ENCODE measurements at regions not wholly inside any gene's neighbourhood (a gene's known extent, or its start where the extent isn't known, plus 50 kb on each side); places are given as distances from the start of the nearest gene placed in this dataset.

- no peak for DNase-seq (ENCODE audit: low read depth)
- no peak overlapping the region for H3K4me3 ChIP-seq (ENCODE audit: low read length)
- TF ChIP-seq, protein P1, sequence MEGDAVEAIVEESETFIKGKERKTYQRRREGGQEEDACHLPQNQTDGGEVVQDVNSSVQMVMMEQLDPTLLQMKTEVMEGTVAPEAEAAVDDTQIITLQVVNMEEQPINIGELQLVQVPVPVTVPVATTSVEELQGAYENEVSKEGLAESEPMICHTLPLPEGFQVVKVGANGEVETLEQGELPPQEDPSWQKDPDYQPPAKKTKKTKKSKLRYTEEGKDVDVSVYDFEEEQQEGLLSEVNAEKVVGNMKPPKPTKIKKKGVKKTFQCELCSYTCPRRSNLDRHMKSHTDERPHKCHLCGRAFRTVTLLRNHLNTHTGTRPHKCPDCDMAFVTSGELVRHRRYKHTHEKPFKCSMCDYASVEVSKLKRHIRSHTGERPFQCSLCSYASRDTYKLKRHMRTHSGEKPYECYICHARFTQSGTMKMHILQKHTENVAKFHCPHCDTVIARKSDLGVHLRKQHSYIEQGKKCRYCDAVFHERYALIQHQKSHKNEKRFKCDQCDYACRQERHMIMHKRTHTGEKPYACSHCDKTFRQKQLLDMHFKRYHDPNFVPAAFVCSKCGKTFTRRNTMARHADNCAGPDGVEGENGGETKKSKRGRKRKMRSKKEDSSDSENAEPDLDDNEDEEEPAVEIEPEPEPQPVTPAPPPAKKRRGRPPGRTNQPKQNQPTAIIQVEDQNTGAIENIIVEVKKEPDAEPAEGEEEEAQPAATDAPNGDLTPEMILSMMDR (IDR thresholded peaks at IDR 0.05; ENCODE audit: insufficient read depth, low read depth, low read length, missing control alignments), result no peak
Measured at GRCh38 chr3:153702106-153702505, 419.1 kb upstream of the ARHGEF26 start.

GRCh38 chr3:153704115-153704514 is 417.1 kb upstream of the ARHGEF26 start:
- DNase-seq (ENCODE audit: low read depth), result peak; percentile 69
- no peak overlapping the region for H3K4me3 ChIP-seq (ENCODE audit: low read length)
- TF ChIP-seq, protein P1 (IDR thresholded peaks at IDR 0.05; ENCODE audit: insufficient read depth, low read depth, low read length, missing control alignments), result peak; percentile 37

- no peak for DNase-seq (ENCODE audit: low read depth)
- TF ChIP-seq, protein P1 (IDR thresholded peaks at IDR 0.05; ENCODE audit: insufficient read depth, low read depth, low read length, missing control alignments), result no peak
Measured at GRCh38 chr3:153706706-153707105, 414.5 kb upstream of the ARHGEF26 start.

GRCh38 chr3:153714016-153714415 is 407.2 kb upstream of the ARHGEF26 start:
- DNase-seq (ENCODE audit: low read depth), result no peak
- TF ChIP-seq, protein P1 (IDR thresholded peaks at IDR 0.05; ENCODE audit: insufficient read depth, low read depth, low read length, missing control alignments), result no peak
- H3K4me3 ChIP-seq (ENCODE audit: low read length), result no peak overlapping the region

More at GRCh38 chr3:153706706-153707105, 414.5 kb upstream of the ARHGEF26 start:
- no peak overlapping the region for H3K4me3 ChIP-seq (ENCODE audit: low read length)

GRCh38 chr3:153714588-153715290 is 406.5 kb upstream of the ARHGEF26 start:
- TF ChIP-seq, protein P1 (IDR thresholded peaks at IDR 0.05; ENCODE audit: insufficient read depth, low read depth, low read length, missing control alignments), result no peak
- no peak for DNase-seq (ENCODE audit: low read depth)
- H3K4me3 ChIP-seq (ENCODE audit: low read length), result no peak overlapping the region

- DNase-seq (ENCODE audit: low read depth), result no peak
- TF ChIP-seq, protein P1 (IDR thresholded peaks at IDR 0.05; ENCODE audit: insufficient read depth, low read depth, low read length, missing control alignments), result no peak
- no peak overlapping the region for H3K4me3 ChIP-seq (ENCODE audit: low read length)
Measured at GRCh38 chr3:153722157-153722556, 399.0 kb upstream of the ARHGEF26 start.

GRCh38 chr3:153731071-153731470 is 390.1 kb upstream of the ARHGEF26 start:
- no peak for DNase-seq (ENCODE audit: low read depth)
- TF ChIP-seq, protein P1 (IDR thresholded peaks at IDR 0.05; ENCODE audit: insufficient read depth, low read depth, low read length, missing control alignments), result no peak
- no peak overlapping the region for H3K4me3 ChIP-seq (ENCODE audit: low read length)
